Prostate gland (tissue), 1 donor: ENCODE measurements at regions not wholly inside any gene's neighbourhood (a gene's known extent, or its start where the extent isn't known, plus 50 kb on each side); places are given as distances from the start of the nearest gene placed in this dataset.

Experiments used
- POLR2A ChIP-seq: fragments of 450-650 bp; IDR thresholded peaks from one replicate; pipeline ENCODE4 v1.6.1; 2016; ENCODE audit warnings: antibody characterized with exemption, mild to moderate bottlenecking
- POLR2AphosphoS5 ChIP-seq: sonication (generic); formaldehyde crosslinking; IDR thresholded peaks from one replicate; pipeline ENCODE4 v1.6.1; 2017; ENCODE audit warnings: antibody characterized with exemption

DNA sequence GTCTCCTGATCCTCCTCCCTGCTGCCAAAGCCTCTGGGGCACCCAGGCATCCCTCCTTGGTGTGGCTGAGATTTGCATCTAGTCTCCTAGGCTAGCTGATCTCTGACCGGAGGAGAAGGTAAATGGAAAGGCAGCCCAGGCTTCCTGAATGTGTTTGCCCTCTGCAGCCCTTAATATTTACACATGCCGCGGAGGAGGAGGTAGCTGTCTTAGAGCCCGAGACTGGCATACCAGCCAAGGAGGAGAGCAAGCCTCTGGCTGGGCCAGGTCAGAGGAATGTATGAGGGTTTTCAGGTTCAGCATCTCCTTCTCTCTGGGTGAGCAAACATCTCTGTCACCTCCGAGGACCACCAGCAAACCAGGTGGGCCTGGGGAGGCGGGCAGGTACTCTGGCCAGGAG, 86.0 kb upstream of the GRIK3 start:
- TF ChIP-seq POLR2A (no peak), POLR2AphosphoS5 (no peak)
